Smooth muscle cell (in vitro differentiated cells): ENCODE measurements at regions not wholly inside any gene's neighbourhood (a gene's known extent, or its start where the extent isn't known, plus 50 kb on each side); places are given as distances from the start of the nearest gene placed in this dataset.

Source experiments
- DNase-seq: peaks from one replicate; lab custom pipeline; 2025; ENCODE audit not compliant: unreplicated experiment; lab: John Stamatoyannopoulos, UW
- H2AFZ ChIP-seq: fragments of 200-600 bp; sonication (generic); 2 replicates; pipeline ENCODE4 v1.6.0; 2016; ENCODE audit warnings: antibody characterized with exemption, low read depth, mild to moderate bottlenecking
- H3F3A ChIP-seq: fragments of 200-600 bp; sonication (generic); 2 replicates; pipeline ENCODE4 v1.6.0; 2017; ENCODE audit warnings: antibody characterized with exemption, low read depth
- H3K27ac ChIP-seq: fragments of 200-600 bp; sonication (generic); 2 replicates; pipeline ENCODE4 v1.5.1; 2016; ENCODE audit warnings: low read depth, mild to moderate bottlenecking
- H3K27me3 ChIP-seq: fragments of 200-600 bp; sonication (generic); 2 replicates; pipeline ENCODE4 v1.6.1; 2016; ENCODE audit warnings: low read depth, mild to moderate bottlenecking
- H3K36me3 ChIP-seq: fragments of 200-600 bp; sonication (generic); 2 replicates; pipeline ENCODE4 v1.5.1; 2016; ENCODE audit warnings: low read depth
- H3K4me1 ChIP-seq: fragments of 200-600 bp; sonication (generic); 2 replicates; pipeline ENCODE4 v1.5.1; 2016; ENCODE audit warnings: low read depth
- H3K4me2 ChIP-seq: fragments of 200-600 bp; sonication (generic); 2 replicates; pipeline ENCODE4 v1.6.0; 2016; ENCODE audit warnings: mild to moderate bottlenecking
- H3K4me3 ChIP-seq: fragments of 200-600 bp; sonication (generic); 2 replicates; pipeline ENCODE4 v1.5.1; 2016; ENCODE audit warnings: mild to moderate bottlenecking
- H3K79me2 ChIP-seq: fragments of 200-600 bp; sonication (generic); 2 replicates; pipeline ENCODE4 v1.6.0; 2016; ENCODE audit warnings: low read depth, mild to moderate bottlenecking
- H3K9ac ChIP-seq: fragments of 200-600 bp; sonication (generic); 2 replicates; pipeline ENCODE4 v1.6.0; 2016; ENCODE audit warnings: low read depth
- H3K9me3 ChIP-seq: fragments of 200-600 bp; sonication (generic); replicated peaks from 2 replicates; pipeline ENCODE4 v1.5.1; 2016; ENCODE audit warnings: low read depth
- H4K20me1 ChIP-seq: fragments of 200-600 bp; sonication (generic); 2 replicates; pipeline ENCODE4 v1.6.0; 2016; ENCODE audit warnings: low read depth
- WGBS: methylation state at CpG from one replicate; pipeline ENCODE4 v1.1.7; 2016; ENCODE audit warnings: low lambda C conversion rate; 5-methylcytosine and 5-hydroxymethylcytosine counted together
- TF ChIP-seq, protein P1 (sequence below): fragments of 200-600 bp; sonication (generic); IDR thresholded peaks from 2 replicates; pipeline ENCODE4 v1.5.1; 2017; ENCODE audit warnings: borderline replicate concordance, mild to moderate bottlenecking, antibody characterized with exemption; ENCODE audit not compliant: insufficient read depth, poor library complexity, severe bottlenecking

DNA sequence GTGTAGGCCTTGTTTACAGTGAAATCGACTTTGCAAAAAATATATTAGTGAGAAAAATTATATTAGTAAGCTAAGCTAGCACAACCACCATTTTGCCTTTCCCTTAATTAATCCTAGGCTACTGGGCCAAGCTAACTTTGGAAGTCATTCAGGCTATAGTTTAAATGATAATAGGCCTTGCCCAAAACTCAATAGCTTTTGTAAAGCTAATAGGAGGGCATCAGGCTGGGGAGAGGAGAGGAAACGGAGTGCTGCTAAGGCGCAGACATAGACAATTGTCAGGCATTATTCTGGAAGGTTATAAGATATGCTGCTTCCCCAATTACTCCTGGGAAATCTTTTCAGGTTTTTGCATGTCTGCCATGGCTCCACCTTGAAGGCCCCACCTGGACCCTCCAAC is 1286.0 kb downstream of the NSUN3 start:
- H2AFZ ChIP-seq: no peak overlapping the region
- H3K4me1 ChIP-seq: no peaks in the 10 kb centered on the region
- no peaks in the 10 kb centered on the region for H3K36me3 ChIP-seq
- no peaks in the 10 kb centered on the region for H3F3A ChIP-seq
- H3K27ac ChIP-seq: no peak overlapping the region
- no peak for DNase-seq
- no peak overlapping the region for H3K4me2 ChIP-seq
- H3K4me3 ChIP-seq: no peak overlapping the region
- no peak overlapping the region for H3K9ac ChIP-seq
- 94% methylated on average over 3 of the region's 3 CpGs for WGBS
- H3K27me3 ChIP-seq: no peaks in the 10 kb centered on the region
- H3K79me2 ChIP-seq: no peaks in the 10 kb centered on the region
- TF ChIP-seq, protein P1, sequence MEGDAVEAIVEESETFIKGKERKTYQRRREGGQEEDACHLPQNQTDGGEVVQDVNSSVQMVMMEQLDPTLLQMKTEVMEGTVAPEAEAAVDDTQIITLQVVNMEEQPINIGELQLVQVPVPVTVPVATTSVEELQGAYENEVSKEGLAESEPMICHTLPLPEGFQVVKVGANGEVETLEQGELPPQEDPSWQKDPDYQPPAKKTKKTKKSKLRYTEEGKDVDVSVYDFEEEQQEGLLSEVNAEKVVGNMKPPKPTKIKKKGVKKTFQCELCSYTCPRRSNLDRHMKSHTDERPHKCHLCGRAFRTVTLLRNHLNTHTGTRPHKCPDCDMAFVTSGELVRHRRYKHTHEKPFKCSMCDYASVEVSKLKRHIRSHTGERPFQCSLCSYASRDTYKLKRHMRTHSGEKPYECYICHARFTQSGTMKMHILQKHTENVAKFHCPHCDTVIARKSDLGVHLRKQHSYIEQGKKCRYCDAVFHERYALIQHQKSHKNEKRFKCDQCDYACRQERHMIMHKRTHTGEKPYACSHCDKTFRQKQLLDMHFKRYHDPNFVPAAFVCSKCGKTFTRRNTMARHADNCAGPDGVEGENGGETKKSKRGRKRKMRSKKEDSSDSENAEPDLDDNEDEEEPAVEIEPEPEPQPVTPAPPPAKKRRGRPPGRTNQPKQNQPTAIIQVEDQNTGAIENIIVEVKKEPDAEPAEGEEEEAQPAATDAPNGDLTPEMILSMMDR: no peak
- H4K20me1 ChIP-seq: no peaks in the 10 kb centered on the region
- no peaks in the 10 kb centered on the region for H3K9me3 ChIP-seq

DNA sequence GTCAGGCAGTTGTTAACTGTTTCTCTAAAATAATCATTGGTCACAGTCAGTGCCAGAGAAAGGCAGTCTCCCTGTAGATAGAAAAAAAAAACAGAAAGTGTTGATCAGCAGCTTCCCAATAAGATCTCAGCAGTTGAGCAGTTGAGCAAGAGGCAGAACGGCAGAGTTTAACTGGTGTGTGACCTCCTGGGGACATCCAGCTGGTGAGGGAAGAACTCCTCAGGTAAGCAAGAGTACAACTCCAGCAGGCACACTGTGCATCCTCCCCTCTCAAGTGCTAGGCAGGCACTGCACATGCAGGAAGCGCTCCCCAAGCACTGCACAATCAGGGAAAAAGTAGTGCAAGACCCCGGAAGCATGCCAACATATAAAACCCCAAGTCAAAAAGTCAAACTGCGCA is 1287.2 kb downstream of the NSUN3 start:
- H4K20me1 ChIP-seq: no peaks in the 10 kb centered on the region
- H2AFZ ChIP-seq: no peak overlapping the region
- no peaks in the 10 kb centered on the region for H3K79me2 ChIP-seq
- no peak overlapping the region for H3K27ac ChIP-seq
- no peaks in the 10 kb centered on the region for H3K36me3 ChIP-seq
- no peaks in the 10 kb centered on the region for H3F3A ChIP-seq
- 82% methylated on average over 4 of the region's 4 CpGs for WGBS
- H3K27me3 ChIP-seq: no peaks in the 10 kb centered on the region
- no peak overlapping the region for H3K9ac ChIP-seq
- no peak for DNase-seq
- H3K9me3 ChIP-seq: no peaks in the 10 kb centered on the region
- H3K4me3 ChIP-seq: no peak overlapping the region
- TF ChIP-seq, protein P1: no peak
- H3K4me2 ChIP-seq: no peak overlapping the region
- no peaks in the 10 kb centered on the region for H3K4me1 ChIP-seq

DNA sequence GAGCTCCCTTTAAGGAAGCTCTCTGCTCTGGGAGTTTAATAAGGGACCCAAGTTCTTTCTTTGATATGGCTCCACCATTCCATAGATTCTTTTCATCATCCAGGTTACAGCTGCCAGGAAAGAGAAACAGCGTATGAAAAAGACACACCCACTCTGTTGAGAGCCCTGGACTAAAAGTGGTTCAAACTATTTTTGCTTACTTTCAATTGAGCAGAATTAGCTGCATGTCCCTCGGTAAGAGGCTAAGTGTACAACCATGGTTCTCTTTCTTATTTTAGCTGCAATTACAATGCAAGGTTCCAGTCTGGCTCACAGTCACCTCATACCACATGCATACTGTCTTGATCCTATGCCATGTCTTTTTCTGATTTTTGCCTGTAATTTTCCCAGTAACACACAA is 1288.3 kb downstream of the NSUN3 start:
- H3F3A ChIP-seq: no peaks in the 10 kb centered on the region
- no peaks in the 10 kb centered on the region for H3K9me3 ChIP-seq
- no peak overlapping the region for H3K4me3 ChIP-seq
- WGBS: 88% methylated on average over 2 of the region's 2 CpGs
- no peak overlapping the region for H3K4me2 ChIP-seq
- H3K27me3 ChIP-seq: no peaks in the 10 kb centered on the region
- DNase-seq: no peak
- H3K4me1 ChIP-seq: no peaks in the 10 kb centered on the region
- no peak overlapping the region for H3K9ac ChIP-seq
- no peak overlapping the region for H3K27ac ChIP-seq
- no peaks in the 10 kb centered on the region for H4K20me1 ChIP-seq
- H2AFZ ChIP-seq: no peak overlapping the region
- no peaks in the 10 kb centered on the region for H3K79me2 ChIP-seq
- TF ChIP-seq, protein P1: no peak
- no peaks in the 10 kb centered on the region for H3K36me3 ChIP-seq

DNA sequence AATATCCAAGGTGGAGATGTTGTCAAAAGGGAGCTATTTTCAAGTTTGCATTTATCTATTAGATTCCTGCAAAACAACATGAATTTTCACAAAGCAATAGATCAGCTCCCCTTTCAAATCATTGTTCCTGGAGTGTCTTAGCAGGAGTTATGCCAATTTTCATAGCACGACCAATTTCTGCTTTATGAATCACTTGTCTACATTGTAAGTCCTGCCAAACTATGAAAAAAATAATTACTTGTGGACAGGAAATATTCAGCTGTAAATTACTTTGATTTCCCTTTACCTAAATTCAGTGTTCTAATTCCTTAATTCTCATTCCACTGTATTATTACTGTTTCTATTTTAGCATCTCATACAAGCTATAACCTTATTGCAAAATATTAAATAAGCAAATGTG is 1289.6 kb downstream of the NSUN3 start:
- no peak overlapping the region for H3K27ac ChIP-seq
- no peak overlapping the region for H3K4me3 ChIP-seq
- H3K36me3 ChIP-seq: no peaks in the 10 kb centered on the region
- WGBS: 90% methylated on average over 1 of the region's 1 CpG
- no peak overlapping the region for H3K4me2 ChIP-seq
- no peaks in the 10 kb centered on the region for H3K79me2 ChIP-seq
- H3K4me1 ChIP-seq: no peaks in the 10 kb centered on the region
- no peaks in the 10 kb centered on the region for H3K9me3 ChIP-seq
- DNase-seq: no peak
- H3K9ac ChIP-seq: no peak overlapping the region
- no peak overlapping the region for H2AFZ ChIP-seq
- no peaks in the 10 kb centered on the region for H3F3A ChIP-seq
- H4K20me1 ChIP-seq: no peaks in the 10 kb centered on the region
- H3K27me3 ChIP-seq: no peaks in the 10 kb centered on the region
- TF ChIP-seq, protein P1: no peak
